ENCODE measurements at regions not wholly inside any gene's neighbourhood (a gene's known extent, or its start where the extent isn't known, plus 50 kb on each side); places are given as distances from the start of the nearest gene placed in this dataset.
"Not testable (repeated sequence)": the region's sequence is repeated elsewhere in the genome, so short reads cannot be mapped to it uniquely, and the experiment has no call there.

DNA sequence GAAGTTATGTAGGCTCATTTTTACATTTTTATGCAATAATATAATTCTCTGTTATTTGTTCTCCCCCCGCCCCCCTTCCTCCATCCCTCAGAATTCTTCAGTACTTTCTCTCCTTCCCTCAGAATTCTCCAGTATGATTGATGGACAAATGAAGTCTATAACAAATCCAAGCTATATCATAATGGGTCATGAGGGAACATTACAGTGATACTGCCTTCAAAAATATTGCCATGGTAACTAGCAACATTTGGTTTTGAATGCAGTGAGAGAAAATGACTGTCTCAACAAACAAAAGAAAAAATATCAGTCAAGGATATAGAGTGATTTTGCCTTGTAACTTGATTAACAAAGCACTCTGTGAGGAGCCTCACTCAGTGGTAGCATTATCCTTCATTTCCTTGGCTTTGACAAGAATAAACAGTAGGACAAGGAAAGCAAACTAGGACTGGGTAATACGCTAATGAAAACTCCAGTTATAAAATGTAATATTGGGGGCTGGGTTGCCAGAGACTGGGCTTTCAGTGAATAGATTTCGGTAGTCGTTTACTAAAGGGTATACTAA lies 392.9 kb upstream of the CRIM1 start:
- DNase-seq (ENCODE audit: low spot score) (no peak), ATAC-seq (no peak)

DNA sequence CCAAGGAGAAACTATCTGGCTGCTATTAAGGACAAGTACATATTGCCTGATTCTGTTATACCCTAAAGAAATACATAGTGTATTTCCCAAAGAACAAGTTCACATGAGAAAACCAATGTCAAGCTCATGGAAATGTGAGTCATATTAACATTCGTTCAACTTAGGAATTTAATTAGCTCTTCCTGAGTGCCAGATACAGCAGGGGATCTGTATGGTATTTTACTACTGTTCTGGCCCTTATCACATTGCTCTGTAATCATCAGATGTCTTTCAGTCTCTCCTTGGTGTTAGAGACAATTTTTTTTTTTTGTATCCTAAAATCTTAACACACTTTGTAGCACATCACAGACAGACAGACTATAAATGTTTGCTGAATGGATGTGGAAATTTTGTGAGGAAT lies 395.0 kb upstream of the CRIM1 start:
- ATAC-seq (no peak), DNase-seq (ENCODE audit: low spot score) (no peak)

DNA sequence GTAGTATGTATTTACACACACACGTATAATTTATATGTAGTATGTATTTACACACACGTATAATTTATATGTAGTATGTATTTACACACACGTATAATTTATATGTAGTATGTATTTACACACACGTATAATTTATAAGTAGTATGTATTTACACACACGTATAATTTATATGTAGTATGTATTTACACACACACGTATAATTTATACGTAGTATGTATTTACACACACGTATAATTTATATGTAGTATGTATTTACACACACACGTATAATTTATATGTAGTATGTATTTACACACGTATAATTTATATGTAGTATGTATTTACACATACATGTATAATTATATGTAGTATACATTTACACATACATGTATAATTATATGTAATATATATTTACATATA lies 398.5 kb upstream of the CRIM1 start:
- not testable (repeated sequence) for ATAC-seq; DNase-seq (ENCODE audit: low spot score)

DNA sequence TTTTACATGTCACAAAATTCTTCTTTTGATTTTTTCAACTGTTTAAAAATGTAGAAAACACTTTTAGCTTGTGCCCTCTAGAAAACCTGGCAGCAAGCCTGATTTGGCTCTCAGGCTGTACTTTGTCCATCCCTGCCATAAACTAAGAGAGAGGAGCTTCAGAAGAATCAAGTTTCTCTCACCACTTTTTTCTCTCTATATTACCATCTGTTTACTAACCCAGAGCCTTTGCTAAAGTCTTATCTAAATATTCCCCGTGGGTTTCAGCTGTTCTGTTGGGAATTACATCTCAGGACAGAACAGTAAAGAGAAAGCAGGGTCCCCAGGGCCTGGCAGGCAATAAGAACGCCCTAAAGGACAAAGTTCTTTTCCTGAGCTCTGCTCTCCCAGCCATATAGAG lies 409.1 kb upstream of the CRIM1 start:
- DNase-seq (ENCODE audit: low spot score) (no peak), ATAC-seq (peak; percentile 53)

DNA sequence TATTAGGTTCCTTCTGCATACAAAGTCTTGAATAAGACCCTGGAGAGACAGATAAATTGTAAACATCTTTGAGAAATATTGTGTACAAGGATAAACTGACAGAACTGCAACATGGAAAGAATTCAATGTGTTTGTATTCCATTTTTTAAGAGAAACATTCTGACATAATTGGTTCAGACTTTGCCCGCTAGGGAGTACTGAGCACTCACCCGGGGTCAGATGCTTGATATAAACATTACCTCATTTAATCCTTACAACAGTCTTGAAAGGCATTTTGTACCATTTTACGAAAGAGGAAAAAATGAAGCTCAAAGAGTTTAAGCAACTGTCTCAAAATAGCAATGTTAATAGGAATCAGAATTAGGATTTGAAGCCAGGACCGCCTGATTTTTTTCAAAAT lies 416.7 kb upstream of the CRIM1 start:
- no peak for ATAC-seq

DNA sequence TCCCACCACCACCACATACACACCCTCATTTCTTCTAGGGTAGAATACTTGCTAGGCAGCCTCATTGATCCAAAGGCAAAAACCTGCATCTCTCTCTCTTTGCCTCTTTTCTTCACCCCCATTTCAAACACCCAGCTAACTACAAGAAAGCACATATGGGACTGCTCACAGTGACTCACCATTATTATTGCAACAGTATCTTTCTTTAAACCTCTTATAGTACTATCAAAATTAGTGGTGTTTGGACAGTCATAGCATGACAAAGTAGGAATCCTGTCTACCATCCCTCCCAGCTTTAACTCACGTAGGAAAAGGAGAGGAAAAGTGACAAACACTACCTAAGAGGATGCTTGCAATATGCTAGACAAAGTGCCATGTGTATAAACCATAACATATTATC lies 422.5 kb upstream of the CRIM1 start:
- ATAC-seq = no peak

More for the DNA sequence above, 416.7 kb upstream of the CRIM1 start:
- no peak for DNase-seq (ENCODE audit: low spot score)

DNA sequence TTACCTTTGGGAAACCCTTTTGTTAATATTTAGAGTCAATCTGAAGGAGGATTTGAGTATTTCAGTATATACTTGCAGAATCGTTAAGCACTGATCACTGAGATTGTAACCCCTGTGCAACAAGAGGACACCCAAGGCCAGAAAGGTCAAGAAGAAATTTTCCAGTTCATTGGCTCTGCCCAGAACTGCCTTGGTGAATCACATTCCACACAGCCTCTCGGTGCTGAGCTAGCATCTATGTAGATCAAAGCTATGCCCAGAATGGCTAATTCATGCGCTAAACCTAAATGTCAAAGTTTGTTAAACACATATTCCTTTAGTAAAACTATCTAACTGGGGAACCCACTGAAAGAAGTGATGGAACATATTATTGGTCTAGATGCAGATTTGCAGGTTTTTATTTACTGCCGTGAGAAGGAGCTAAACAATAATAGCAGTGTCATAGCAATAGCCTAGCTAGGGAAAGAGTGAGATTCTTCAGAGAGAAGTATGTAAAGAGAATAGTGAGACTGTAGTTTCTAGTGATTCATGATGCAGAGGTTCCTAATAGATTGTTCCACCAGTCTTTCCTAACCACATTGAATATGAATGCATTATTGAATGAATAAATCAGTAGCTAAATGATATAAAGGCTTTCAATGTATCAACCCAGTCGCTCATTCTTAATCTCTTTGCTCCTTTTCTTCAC lies 423.2 kb upstream of the CRIM1 start:
- no peak for ATAC-seq
- no peak for DNase-seq (ENCODE audit: low spot score)

More for the DNA sequence above, 422.5 kb upstream of the CRIM1 start:
- no peak for DNase-seq (ENCODE audit: low spot score)

DNA sequence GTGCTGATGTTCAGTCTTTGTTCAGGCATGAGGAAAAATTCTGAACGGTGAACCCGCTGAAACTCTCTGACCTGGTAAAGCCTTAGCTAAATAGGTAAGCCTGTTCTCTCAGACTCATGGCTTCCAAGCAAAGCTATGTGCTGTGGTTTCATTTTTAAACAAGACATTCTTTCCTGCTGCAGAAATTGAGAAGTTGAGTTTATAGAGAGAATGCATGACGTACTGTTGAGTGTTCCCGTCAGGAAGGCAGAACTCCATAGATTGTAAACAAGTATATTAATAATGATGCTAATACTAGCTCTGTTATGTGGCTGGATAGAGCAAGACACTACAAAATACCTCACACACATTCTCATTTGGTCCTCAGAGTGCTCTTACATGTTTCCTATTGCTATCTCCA lies 424.0 kb upstream of the CRIM1 start:
- ATAC-seq = no peak
- DNase-seq (ENCODE audit: low spot score) = no peak

DNA sequence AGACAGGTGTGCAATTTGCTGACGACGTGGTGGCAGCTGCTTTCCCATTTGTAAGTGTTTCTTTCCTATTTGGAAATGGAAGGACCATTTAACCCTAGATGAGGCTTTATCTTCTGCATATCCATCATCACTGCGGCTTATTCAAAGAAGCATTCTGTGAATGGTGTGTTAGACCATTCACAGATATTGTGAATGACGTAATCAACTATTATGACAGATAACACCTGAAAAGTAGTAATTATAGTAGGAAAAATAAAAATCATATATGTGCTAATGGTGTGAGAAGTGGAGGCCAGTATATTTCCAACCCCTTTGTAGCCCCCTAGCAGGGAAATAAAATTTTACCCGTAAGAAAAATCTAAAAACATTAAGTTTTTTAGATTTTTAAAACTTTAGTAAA lies 424.5 kb upstream of the CRIM1 start:
- ATAC-seq (no peak), DNase-seq (ENCODE audit: low spot score) (no peak)

DNA sequence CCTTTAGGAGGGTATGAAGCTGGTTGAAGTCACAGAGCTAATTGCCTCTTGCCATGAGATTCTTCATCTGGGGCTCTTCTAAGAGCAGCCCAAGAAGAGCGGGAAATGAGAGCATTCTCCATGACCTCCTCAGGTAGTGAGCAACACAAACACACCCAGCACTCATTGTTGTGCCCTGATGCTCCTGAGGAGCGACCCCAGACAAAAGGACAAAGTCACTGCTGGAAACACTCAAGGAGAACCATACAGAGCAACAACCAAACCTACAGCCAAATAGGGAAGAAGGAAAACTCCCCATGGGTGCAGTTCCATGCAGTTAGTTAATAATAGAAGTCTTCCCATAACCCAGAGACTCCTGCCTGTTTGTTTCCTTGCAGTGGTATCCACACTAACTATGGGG lies 426.0 kb upstream of the CRIM1 start:
- no peak for DNase-seq (ENCODE audit: low spot score)
- no peak for ATAC-seq

DNA sequence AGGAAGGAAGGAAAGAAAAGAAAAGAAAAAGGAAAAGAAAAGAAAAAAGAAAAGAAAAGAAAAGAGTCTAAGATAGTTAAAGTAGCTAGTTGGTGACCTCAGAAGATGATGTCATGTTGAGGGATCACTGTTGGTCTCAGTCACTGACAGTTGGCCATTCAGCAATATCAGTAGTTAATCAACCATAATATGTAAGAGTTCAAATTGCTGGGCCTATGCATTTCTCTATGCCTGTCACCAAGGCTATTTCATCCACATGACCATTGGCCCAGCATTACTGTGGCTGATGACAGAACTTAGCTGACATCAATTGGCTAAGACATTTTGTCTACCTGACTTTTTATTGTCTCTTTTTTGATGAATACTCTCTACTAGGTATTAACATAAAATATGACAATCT lies 435.5 kb upstream of the CRIM1 start:
- no peak for ATAC-seq
- DNase-seq (ENCODE audit: low spot score) = no peak

DNA sequence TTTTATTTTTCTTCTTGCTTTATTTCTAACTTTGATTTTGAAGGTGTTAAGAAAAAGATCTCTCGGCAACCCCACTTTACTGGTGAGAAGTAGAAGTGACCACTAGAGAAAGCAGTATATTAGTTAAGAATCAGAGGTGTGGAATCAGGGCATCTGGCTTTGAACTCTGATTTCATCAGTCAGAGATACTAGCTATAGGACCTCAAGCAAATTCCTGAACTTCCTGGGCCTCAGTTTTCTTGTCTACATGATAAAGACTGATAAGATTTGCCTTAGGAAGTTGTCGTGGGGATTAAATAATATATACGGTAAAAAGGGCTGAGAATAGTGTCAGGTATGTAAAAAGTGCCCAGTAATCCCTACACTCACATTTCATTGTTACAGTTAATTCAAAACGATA lies 440.3 kb upstream of the CRIM1 start:
- DNase-seq (ENCODE audit: low spot score) (no peak), ATAC-seq (no peak)

DNA sequence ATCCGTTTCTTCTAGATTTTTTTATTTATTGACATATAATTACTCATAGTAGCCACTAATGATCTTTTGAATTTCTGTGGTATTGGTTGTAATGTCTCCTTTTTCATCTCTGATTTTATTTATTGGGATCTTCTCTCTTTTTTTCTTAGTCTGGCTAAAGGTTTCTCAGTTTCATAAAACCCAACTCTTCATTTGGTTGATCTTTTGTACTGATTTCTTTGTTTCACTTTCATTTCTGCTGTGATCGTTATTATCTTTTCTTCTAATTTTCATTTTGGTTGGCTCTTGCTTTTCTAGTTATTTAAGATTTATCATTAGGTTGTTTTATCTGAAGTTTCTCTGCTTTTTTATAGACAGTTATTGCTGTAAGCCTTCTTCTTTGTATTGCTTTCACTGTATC lies 463.6 kb upstream of the CRIM1 start:
- DNase-seq (ENCODE audit: low spot score) (no peak), ATAC-seq (no peak)

DNA sequence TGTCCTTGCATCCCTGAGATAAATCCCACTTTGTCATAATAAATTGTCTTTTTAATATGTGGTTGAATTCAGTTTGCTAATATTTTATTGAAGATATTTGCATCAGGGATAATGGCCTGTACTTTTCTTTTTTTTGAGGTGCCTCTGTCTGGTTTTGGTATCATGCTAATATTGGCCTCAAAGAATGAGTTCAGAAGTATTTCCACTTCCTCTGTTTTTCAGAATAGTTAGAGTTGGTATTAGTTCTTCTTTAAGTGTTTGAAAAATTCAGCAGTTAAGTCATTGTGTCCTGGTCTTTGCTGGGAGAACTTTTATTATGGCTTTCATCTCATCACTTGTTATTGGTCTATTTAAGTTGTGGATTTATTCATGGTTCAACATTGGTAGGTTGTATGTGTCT lies 464.1 kb upstream of the CRIM1 start:
- DNase-seq (ENCODE audit: low spot score) (no peak), ATAC-seq (no peak)

DNA sequence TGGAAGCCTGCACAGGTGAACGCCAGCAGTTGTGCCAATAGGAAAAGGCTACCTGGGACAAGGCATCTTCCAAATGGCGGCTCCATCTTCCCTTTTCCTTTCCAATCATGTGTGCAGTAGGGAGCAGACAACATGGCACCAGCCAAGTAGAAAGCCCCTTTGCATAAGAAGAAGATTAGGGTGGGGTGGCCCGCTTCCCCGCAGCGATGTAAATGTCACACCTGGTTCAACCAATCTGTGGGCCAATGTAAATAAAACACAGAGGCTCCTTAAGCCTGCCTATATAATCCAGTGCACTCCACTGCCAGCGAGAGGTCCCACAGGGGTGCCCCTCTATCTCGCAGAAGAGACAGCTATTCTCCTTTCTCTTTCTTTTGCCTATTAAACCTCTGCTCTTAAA lies 468.4 kb upstream of the CRIM1 start:
- no peak for DNase-seq (ENCODE audit: low spot score)
- ATAC-seq = no peak

DNA sequence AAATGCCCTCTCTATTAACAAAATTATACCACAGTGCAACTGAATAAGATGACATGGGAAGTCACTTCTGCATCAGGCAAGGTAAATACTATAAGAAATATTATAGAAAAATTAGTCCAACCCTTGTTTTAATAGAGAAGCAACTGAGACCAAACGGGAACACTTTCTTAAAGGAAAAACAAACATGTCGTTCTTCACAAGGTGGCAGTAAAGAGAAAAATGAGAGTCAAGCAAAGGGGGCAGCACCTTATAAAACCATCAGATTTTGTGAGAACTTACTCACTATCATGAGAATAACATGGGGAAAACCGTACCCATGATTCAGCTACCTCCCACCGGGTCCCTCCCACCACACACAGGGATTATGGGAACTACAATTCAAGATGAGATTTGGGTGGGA lies 481.7 kb upstream of the CRIM1 start:
- no peak for DNase-seq (ENCODE audit: low spot score)
- no peak for ATAC-seq

DNA sequence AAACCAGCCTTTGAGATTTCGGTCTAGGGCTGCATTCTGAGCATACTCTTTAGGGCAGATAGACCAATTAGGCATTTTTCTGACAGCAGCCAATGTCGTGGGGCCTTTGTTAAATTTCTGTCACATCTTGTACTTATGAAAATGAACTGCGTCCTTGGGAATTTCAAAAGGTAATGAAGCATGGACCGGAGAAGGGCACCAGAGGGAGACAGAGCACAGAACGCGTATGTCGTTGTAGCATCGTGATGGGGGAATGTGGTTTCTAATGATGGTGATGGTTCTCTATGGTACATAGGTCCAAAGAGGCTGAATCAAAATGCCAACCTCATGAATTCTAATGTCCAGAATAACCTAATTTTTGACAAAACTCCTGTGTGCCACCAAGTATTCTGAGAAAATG lies 483.9 kb upstream of the CRIM1 start:
- ATAC-seq (no peak), DNase-seq (ENCODE audit: low spot score) (no peak)

DNA sequence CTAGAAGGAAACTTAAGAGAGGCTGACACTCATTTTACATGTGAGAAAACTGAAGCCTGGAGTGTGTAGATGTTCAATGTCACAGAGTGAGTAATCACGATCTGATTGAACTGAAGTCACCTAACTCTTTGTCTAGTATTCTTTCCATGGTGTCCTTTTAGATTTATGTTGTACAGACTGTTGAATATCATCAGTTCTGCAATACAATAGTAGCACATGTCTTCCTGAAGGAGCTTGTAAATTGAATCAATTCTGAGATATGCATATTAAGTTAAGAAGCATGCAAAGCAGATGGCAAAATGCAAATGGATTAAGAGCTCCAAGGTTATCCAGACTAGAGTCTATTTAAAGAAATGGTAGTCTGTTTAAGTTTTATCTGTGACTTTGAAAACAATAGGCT lies 484.9 kb upstream of the CRIM1 start:
- ATAC-seq = no peak

DNA sequence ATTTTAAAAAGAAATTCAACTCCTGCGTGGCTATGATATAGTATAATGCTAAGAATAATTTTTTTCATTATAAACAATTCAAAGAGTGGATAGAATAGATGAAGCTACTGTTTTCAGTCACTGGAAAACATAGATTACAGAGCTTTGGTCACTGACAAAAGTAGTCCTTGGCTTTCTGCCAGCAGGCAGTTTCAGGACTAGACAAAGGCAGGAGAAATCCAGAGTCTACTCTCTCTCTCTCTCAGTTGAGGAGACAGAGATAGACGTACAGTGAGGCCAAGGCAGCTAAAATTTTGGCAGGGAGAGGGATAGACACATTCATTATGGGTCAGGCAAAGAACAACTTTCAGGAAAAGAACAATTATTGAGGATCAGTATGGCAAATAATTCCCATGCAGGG lies 491.4 kb upstream of the CRIM1 start:
- DNase-seq (ENCODE audit: low spot score) (no peak), ATAC-seq (no peak)

More for the DNA sequence above, 484.9 kb upstream of the CRIM1 start:
- DNase-seq (ENCODE audit: low spot score) = no peak

DNA sequence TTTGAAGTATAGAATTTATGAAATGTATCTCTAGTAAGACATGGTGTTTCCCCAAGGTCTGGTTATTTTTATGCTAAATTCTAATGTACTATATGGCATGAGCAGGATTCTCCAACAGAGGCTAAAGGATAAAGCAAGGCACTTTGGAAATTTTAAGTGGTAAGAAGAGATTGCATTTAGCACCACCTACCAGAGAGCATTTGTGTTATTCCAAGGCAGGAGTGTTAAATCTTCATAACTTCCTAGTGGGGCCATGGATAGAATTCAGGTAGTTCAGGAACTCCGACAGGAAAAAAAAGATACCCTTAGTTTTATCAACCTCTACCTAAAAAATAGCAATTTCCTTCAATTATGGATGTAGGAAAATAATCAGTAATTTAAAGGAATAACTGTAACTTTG lies 497.4 kb upstream of the CRIM1 start:
- DNase-seq (ENCODE audit: low spot score) (no peak), ATAC-seq (no peak)

DNA sequence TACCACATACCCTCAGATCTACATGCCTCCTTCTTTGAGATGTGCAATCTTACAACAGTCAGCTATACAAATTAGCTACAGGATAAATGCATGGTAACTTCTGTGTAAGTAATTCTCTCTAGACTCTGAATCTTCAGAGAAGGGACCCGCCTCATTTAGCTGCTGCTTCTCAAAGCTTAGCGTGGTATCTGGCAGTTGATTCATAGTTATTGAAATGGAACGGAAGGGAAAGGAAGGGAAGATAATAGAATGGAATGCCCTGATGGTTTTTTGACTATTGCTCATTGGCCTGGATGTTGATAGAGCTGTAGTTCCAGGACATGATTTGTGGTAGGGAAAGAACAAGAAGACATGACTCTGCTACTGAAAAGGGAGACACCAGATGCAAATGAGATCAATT lies 498.1 kb upstream of the CRIM1 start:
- DNase-seq (ENCODE audit: low spot score) = no peak
- no peak for ATAC-seq

DNA sequence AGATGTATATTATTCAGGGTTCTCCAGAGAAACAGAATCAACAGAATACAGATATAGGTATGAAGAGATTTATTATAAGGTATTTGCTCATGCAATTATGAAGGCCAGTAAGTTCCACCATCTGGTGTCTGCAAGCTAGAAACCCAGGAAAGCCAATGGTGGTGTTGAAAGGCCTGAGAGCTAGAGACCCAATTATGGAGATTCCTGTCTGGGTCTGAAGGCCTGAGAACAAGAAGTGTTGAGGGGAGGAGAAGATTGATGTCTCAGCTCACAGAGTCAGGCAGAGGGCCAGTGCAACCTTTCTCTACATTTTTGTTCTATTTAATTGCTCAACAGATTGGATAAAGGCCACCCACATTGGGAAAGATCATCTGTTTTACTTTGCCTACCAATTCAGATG lies 524.2 kb upstream of the CRIM1 start:
- ATAC-seq (no peak), DNase-seq (ENCODE audit: low spot score) (no peak)

DNA sequence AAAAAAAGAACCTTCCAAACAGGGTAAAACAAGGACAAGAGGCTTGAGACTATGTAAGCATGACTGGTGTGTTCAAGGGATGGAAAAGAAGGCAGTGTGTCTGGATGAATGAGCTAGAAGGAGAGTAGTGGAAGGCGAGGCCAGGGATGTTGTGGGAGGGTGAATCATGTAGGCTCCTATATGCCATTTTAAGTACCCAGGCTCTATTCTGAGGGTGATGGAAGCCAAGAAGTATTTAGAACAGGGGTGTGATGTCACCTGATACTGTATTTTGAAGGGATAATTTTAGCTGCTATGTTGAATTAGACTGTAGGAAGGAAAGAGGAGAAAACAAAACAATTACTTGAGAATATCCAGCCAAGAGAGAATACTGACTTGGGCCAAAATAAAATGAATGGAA lies 524.7 kb upstream of the CRIM1 start:
- ATAC-seq = no peak
- no peak for DNase-seq (ENCODE audit: low spot score)

All from left lobe of liver (tissue), 2 donors.